ENCODE measurements at regions not wholly inside any gene's neighbourhood (a gene's known extent, or its start where the extent isn't known, plus 50 kb on each side); places are given as distances from the start of the nearest gene placed in this dataset.

- TF ChIP-seq CTCF (IDR thresholded peaks at IDR 0.05; ENCODE audit: poor library complexity, severe bottlenecking), result no peak
- TF ChIP-seq POLR2AphosphoS5 (IDR thresholded peaks at IDR 0.05), result no peak
- no peak for TF ChIP-seq TAF1 (IDR thresholded peaks at IDR 0.05; ENCODE audit: low read depth)
These were observed 306.4 kb upstream of the CITED2 start for GRCh38 chr6:139680819-139681218.

All from neural cell (in vitro differentiated cells).